Activated naive CD4-positive, alpha-beta T cell treated with anti-CD3 and anti-CD28 coated beads, Interleukin-2, amount 50 U/mL, for 72 hours (primary cell): ENCODE measurements at regions not wholly inside any gene's neighbourhood (a gene's known extent, or its start where the extent isn't known, plus 50 kb on each side); places are given as distances from the start of the nearest gene placed in this dataset.

Experiments
- ATAC-seq, 2 donors: fragments of 150-1000 bp; cut with Tn5 transposase; 2 replicates each; pipeline ENCODE4 v1.10.0; 2021; ENCODE audit warnings: mild to moderate bottlenecking in 2 of 2, moderate library complexity in 2 of 2
- DNase-seq, 2 donors: peaks; one replicate each; pipeline ENCODE4 v3.0.0; 2021 to 2022; ENCODE audit warnings: low spot score in 2 of 2
- H3K27ac Mint-ChIP-seq, 2 donors: one replicate each; pipeline ENCODE4 v1.8.0; 2022; ENCODE audit warnings: mild to moderate bottlenecking in 2 of 2, mixed read lengths in 2 of 2
- H3K36me3 Mint-ChIP-seq, 2 donors: one replicate each; pipeline ENCODE4 v1.8.0; 2022; ENCODE audit warnings: mixed read lengths in 2 of 2
- H3K9me3 Mint-ChIP-seq, 2 donors: one replicate each; pipeline ENCODE4 v1.8.0; 2022; ENCODE audit warnings: mixed read lengths in 2 of 2

DNA sequence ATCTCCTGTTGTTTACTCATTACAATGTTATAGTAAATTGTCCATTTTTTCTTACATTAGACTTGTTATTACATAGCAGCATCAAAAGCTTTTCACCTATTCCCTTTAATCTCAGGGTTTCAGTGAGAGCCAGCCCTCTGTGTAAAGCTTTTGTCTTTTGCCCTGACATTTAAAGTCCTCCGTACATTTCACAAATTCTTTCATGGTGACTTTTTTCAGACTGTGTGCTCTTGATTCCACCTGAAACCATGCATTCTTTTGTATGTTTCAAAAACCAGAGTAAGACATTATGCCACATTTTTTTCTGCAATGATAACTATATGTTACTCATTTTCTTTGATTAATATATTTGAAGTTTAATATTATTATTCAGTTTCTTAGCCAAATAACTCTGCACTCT, 781.4 kb upstream of the ROBO1 start:
- no peak overlapping the region for H3K27ac Mint-ChIP-seq
- no peak for ATAC-seq
- no peak for DNase-seq
- H3K36me3 Mint-ChIP-seq = no peaks in the 10 kb centered on the region
- H3K9me3 Mint-ChIP-seq = peaks cover 13 to 14% of the 10 kb centered on the region in 2 donors

GRCh38 chr3:80543154-80543553, 775.4 kb upstream of the ROBO1 start:
- H3K36me3 Mint-ChIP-seq = no peaks in the 10 kb centered on the region
- peaks cover 9 to 14% of the 10 kb centered on the region in 2 donors for H3K9me3 Mint-ChIP-seq
- DNase-seq (no peak), ATAC-seq (no peak)
- no peak overlapping the region for H3K27ac Mint-ChIP-seq

DNA sequence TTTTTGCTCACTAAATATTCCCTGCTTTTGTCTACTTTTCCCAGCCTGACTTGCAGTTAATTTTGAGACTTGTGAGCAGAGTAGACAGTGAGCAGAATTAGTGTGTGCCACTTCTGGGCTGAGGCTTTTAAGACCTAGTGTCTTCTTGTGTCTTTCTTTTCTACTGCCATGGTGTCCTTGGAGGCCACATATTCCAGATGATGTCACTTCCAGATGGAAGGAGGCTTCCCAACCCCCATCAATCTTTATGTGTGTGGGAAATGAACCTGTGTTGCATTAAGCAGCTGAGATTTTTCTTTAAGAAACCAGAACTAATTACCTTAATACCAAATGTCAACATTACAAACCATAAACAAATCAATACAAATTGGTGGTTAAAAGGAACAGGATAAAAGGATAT, 774.7 kb upstream of the ROBO1 start:
- no peak overlapping the region for H3K27ac Mint-ChIP-seq
- H3K36me3 Mint-ChIP-seq = no peaks in the 10 kb centered on the region
- no peak for ATAC-seq
- peaks cover 9 to 14% of the 10 kb centered on the region in 2 donors for H3K9me3 Mint-ChIP-seq
- DNase-seq = no peak

GRCh38 chr3:80537680-80538079, 769.9 kb upstream of the ROBO1 start:
- H3K36me3 Mint-ChIP-seq = no peaks in the 10 kb centered on the region
- H3K9me3 Mint-ChIP-seq = peaks cover 5 to 10% of the 10 kb centered on the region in 2 donors
- DNase-seq = no peak
- ATAC-seq = no peak
- no peak overlapping the region for H3K27ac Mint-ChIP-seq

- Mint-ChIP-seq H3K9me3 (peaks cover 10 to 12% of the 10 kb centered on the region in 2 donors), H3K27ac (no peak overlapping the region), H3K36me3 (no peaks in the 10 kb centered on the region)
- DNase-seq (no peak), ATAC-seq (no peak)
Measured at GRCh38 chr3:80535286-80535685, 767.5 kb upstream of the ROBO1 start.

DNA sequence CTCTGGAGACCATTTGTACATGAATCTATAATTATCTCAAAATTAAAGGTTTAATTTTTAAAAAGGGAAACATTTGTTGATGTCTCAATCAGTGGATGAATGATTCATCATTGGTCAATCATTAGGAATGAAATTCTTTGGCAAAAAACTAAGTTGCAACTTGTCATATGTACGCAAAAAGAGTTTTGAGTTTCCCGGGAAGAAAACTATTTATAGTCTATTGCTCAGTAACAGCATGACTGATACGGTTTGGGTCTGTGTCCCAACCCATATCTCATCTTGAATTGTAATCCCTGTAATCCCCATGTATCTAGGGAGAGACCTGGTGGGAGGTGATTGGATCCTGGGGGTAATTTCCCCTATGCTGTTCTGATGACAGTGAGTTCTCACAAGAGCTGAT, 765.8 kb upstream of the ROBO1 start:
- DNase-seq (no peak), ATAC-seq (no peak)
- Mint-ChIP-seq H3K27ac (no peak overlapping the region), H3K36me3 (no peaks in the 10 kb centered on the region), H3K9me3 (peaks cover 4 to 12% of the 10 kb centered on the region in 2 donors)

DNA sequence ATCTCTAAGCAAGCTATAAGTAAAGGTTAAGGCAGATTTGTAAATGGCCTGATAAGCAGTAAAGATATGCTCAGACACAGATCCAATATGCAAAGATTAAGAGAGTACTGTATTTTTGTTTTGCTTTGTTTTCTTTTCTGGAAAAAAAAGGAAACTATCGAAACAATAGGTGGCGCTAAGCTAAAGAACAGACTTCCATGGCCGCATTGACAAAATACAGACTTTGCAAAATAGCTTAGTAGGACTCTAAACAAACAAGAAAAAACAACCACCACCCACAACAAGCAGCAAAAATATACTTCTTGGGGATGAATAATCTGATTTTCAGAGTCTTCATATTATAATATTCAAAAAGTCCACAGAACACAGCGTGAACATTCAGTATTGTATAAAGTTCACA, 758.4 kb upstream of the ROBO1 start:
- Mint-ChIP-seq H3K36me3 (no peaks in the 10 kb centered on the region), H3K27ac (no peak overlapping the region), H3K9me3 (peaks cover 4 to 10% of the 10 kb centered on the region in 2 donors)
- no peak for DNase-seq
- no peak for ATAC-seq

DNA sequence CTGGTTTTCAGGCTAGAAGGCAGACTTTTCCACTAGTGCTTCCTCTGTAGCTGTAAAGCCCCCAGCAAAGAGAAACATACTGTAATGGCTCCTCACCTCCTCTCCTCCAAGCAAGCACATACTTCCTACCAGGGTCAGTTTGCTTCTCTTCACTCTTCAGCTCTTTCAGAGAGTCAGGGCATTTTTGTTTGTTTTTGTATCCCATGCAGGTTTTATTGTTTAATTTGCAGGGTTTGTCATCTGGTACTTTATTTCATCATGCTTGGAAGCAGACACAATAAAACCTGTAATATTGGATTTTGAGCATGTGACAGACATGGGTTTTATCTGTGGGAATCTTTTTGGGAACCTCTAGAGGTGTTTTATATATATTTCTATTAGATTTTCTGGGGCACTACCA, 753.3 kb upstream of the ROBO1 start:
- no peak for DNase-seq
- Mint-ChIP-seq H3K36me3 (no peaks in the 10 kb centered on the region), H3K9me3 (peaks cover 15 to 16% of the 10 kb centered on the region in 2 donors), H3K27ac (no peak overlapping the region)
- ATAC-seq = no peak

DNA sequence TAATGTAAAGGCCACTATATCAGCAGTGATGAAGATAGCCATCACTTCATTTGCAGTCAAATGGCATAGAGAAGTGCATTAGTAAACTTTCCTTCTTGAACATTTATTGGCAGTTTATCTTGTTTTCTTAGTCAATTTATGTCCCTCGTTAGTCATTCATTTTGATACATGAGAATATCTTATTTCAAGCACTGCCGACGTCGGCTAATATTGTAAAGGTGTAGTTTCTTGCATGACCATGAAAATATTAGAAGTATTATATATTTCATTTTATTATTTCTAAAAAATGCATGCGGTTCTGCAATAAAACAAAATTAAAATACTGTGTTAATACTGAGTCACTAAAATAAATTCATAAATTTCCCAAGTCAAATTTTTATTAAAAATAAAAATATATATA, 751.6 kb upstream of the ROBO1 start:
- ATAC-seq (no peak), DNase-seq (no peak)
- no peaks in the 10 kb centered on the region for H3K36me3 Mint-ChIP-seq
- H3K27ac Mint-ChIP-seq = no peak overlapping the region
- H3K9me3 Mint-ChIP-seq = peaks cover 15% of the 10 kb centered on the region in 2 donors

DNA sequence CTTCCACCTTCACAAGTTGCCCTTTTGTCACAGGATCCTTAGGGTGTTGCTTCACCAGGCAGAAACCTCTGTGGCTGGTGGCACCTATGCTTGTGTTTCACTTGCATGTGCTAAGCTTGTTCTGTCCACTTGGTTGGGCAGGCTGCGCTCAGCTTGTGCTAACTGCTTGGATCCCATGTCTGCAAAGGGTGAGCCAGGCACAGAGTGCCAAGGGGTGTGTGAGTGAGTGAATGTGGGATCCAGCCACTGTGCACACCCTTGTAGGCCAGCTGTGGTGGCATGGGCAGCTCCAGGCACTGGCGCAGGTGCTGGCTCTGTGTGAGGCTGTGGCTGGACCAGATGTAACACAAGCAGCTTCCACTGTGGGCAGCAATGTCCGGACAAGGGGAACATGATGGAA, 728.7 kb upstream of the ROBO1 start:
- Mint-ChIP-seq H3K27ac (no peak overlapping the region), H3K36me3 (no peaks in the 10 kb centered on the region), H3K9me3 (peaks cover 12 to 16% of the 10 kb centered on the region in 2 donors)
- ATAC-seq (no peak), DNase-seq (no peak)

- Mint-ChIP-seq H3K9me3 (peaks cover 7 to 11% of the 10 kb centered on the region in 2 donors), H3K27ac (no peak overlapping the region), H3K36me3 (no peaks in the 10 kb centered on the region)
- DNase-seq (no peak), ATAC-seq (no peak)
Measured at GRCh38 chr3:80492162-80492561, 724.4 kb upstream of the ROBO1 start.

- Mint-ChIP-seq H3K9me3 (peaks cover 14 to 16% of the 10 kb centered on the region in 2 donors), H3K27ac (no peak overlapping the region), H3K36me3 (no peaks in the 10 kb centered on the region)
- DNase-seq (no peak), ATAC-seq (no peak)
Measured at GRCh38 chr3:80472961-80473360, 705.2 kb upstream of the ROBO1 start.

DNA sequence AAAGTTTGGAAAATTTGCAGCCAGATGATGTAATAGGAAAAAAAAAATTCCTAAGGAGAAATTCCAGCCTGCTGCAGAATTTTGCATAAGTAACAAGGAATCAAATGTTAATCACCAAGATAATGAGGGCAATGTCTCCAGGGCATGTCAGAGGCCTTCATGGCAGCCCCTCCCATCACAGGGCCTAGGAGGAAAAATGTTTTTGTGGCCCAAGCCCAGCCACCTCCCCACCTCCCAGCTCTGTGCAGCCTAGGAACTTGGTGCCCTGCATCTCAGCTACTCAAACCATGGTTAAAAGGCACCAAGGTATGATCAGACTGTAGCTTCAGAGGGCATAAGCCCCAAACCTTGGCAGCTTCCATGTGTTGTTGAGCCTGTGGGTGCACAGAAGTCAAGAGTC, 704.7 kb upstream of the ROBO1 start:
- ATAC-seq (no peak), DNase-seq (no peak)
- Mint-ChIP-seq H3K36me3 (no peaks in the 10 kb centered on the region), H3K27ac (no peak overlapping the region), H3K9me3 (peaks cover 13 to 19% of the 10 kb centered on the region in 2 donors)

DNA sequence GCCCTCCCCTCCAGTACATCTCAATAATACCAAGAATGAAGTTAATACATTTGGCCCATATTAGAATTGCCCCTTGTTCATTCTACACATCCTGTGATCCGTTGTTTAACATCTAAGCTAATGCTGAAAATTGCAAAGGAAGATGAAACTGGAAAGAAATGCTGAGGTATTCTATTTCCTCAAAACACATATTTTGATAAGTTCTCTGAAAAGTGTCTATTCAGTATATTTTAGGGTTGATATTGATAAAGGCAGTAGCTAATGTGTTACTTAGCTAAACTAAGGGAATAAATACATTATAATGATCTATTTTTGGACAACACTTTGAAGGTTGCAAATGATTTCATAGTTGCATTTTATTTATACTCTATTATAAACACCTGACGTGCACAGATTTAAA, 702.6 kb upstream of the ROBO1 start:
- ATAC-seq = no peak
- peaks cover 0 to 4% of the 10 kb centered on the region in 2 donors for H3K36me3 Mint-ChIP-seq
- no peak overlapping the region for H3K27ac Mint-ChIP-seq
- H3K9me3 Mint-ChIP-seq = peaks cover 17 to 27% of the 10 kb centered on the region in 2 donors
- DNase-seq = no peak

GRCh38 chr3:80465746-80466145, 697.9 kb upstream of the ROBO1 start:
- DNase-seq (no peak), ATAC-seq (no peak)
- peaks cover 21 to 29% of the 10 kb centered on the region in 2 donors for H3K9me3 Mint-ChIP-seq
- H3K36me3 Mint-ChIP-seq = peaks cover 0 to 4% of the 10 kb centered on the region in 2 donors
- no peak overlapping the region for H3K27ac Mint-ChIP-seq

DNA sequence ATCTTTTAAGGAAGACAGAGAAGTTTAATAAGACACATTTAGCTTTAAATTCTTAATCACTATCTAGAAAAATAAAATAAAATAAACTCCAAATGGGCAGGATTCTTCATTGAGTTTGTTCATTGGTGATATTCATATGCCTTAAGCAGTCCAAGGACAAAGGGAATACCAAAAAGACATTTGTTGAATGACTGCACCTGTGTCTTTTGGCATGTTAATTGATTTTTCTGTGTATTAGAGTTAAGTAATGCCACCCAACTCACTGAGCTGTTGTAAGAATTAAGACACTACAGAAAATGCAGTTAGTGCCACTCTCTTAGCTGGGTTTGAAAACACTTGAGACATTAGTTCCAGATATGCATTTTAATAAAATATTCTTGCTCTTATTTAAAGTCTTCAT, 683.6 kb upstream of the ROBO1 start:
- ATAC-seq (no peak), DNase-seq (no peak)
- H3K27ac Mint-ChIP-seq = no peak overlapping the region
- H3K36me3 Mint-ChIP-seq = no peaks in the 10 kb centered on the region
- no peaks in the 10 kb centered on the region for H3K9me3 Mint-ChIP-seq

DNA sequence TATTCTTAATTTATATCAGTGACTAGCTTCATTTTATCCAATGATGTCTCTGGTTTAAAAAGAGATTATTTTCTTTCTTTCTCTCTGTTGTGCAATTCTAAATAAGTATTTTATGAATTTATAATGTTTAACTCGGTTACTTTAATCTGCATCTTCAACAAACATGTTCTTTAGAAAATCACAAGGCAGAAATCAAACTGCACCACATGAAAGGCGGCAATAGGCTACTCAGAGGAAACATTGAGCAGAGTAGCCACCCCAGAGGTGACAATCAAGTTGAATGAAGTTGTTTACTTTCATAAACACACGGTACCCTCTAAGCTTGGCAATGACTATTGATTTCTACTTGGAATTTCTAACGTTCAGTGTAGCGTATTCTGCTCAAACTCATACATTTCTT, 677.8 kb upstream of the ROBO1 start:
- no peak overlapping the region for H3K27ac Mint-ChIP-seq
- peaks cover 0 to 4% of the 10 kb centered on the region in 2 donors for H3K9me3 Mint-ChIP-seq
- H3K36me3 Mint-ChIP-seq = no peaks in the 10 kb centered on the region
- no peak for DNase-seq
- no peak for ATAC-seq

DNA sequence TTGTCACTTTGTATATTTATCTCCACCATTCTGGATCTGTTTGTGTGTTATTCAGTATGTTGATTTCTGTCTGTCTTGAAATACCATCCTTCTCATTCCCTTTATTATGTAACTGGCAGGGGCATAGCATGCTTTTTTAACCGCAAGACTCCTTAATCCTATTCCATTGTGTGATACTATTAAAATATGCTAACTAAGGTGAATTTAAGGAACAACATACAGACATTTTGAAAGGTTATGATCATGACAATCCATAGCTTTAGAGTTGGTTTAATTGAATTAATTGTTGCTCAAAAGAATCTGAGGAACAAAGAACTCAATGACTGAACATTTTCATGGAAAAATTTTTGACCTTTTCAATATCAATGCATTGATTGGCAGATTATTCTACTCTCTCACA, 677.3 kb upstream of the ROBO1 start:
- DNase-seq (no peak), ATAC-seq (no peak)
- no peak overlapping the region for H3K27ac Mint-ChIP-seq
- no peaks in the 10 kb centered on the region for H3K36me3 Mint-ChIP-seq
- H3K9me3 Mint-ChIP-seq = peaks cover 0 to 4% of the 10 kb centered on the region in 2 donors

DNA sequence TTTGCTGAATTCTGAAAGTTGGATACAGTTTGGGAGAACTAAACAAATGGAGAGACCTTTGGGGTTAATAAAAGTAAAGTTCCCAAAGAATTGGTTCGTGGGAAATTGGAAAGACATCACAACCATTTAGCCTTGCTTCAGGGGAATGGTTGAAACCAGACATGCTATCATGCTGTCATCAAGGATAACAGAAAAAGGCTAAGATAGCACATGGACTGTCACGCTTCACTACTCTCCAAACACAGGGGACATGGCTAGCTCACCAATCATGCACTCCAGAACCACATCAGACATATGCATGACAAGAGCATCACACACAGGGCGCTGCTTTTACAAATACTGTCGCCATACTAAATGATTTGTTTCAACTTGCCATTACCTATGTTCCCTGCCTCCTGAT, 671.7 kb upstream of the ROBO1 start:
- H3K36me3 Mint-ChIP-seq = no peaks in the 10 kb centered on the region
- H3K9me3 Mint-ChIP-seq = peaks cover 0 to 3% of the 10 kb centered on the region in 2 donors
- ATAC-seq = no peak

More for the DNA sequence above, 671.7 kb upstream of the ROBO1 start:
- no peak for DNase-seq
- H3K27ac Mint-ChIP-seq = no peak overlapping the region
